ENCODE measurements at regions not wholly inside any gene's neighbourhood (a gene's known extent, or its start where the extent isn't known, plus 50 kb on each side); places are given as distances from the start of the nearest gene placed in this dataset.

DNA sequence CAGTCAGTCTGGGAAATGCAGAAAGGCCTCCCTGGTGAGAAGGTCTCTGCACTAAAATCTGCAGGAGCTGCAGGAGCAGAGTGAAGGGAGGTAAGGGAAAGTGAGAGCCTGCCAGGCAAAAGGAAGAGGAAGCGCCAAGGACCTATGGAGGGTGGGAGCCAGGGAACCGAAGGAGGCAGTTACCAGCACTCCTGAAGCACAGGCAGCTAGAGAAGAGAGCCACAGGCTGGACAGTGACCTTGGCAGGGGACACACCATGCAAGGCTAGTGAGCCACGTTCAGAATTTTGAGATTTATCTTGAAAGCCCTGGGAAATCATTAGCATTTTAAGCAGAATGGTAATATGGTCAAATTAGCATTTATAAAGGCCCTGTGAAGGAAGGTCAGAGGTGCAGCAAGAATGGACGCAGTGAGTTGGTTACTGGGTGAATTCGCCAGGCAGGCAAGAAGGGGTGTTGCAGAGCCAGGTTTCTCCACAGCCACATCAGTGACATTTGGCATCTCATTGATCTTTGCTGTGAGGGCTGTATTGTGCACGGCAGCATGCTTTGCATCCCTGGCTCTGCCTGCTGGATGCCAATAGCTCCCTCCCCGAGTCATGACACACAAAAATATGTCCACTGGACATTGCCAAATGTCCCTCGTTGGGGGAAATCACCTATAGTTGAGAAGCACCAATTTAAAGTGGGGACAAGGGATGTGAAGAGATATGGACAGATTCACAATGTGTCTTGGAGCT, 54.7 kb upstream of the LANCL2 start:
- no peak for TF ChIP-seq CTCF (conservative IDR thresholded peaks at IDR 0.05; ENCODE audit: low read length)
- TF ChIP-seq EZH2phosphoT487 (IDR thresholded peaks at IDR 0.05; ENCODE audit: borderline replicate concordance, low read depth, low read length), result no peak

Data from OCI-LY7 (cell line).